IMR-90 (cell line): ENCODE measurements at regions not wholly inside any gene's neighbourhood (a gene's known extent, or its start where the extent isn't known, plus 50 kb on each side); places are given as distances from the start of the nearest gene placed in this dataset.

Source experiments
- ATAC-seq: fragments of 200-7000 bp; cut with Tn5 transposase; 2 replicates; pipeline ENCODE4 v1.9.1; 2020; ENCODE audit warnings: low read depth, mild to moderate bottlenecking, moderate library complexity
- BruUV-seq: library from RNA; stranded (reverse); fragments of 400-500 nt; replicated peaks from 2 replicates; lab custom pipeline; 2021; lab: Mats Ljungman, UMichigan
- CTCF ChIA-PET: fragments of 300-600 bp; formaldehyde crosslinking; extraction: SDS; loops from one replicate; lab custom pipeline; 2021; ENCODE audit warnings: antibody characterized with exemption; lab: Yijun Ruan, JAX
- POLR2A ChIA-PET: fragments of 300-600 bp; sonication (Branson Sonifier 250); formaldehyde crosslinking; loops from one replicate; lab custom pipeline; 2022; ENCODE audit warnings: antibody characterized with exemption; ENCODE audit not compliant: unreplicated experiment; lab: Charles Lee
- DNase-seq: peaks from one replicate; pipeline ENCODE4 v3.0.0; 2013
- H2AFZ ChIP-seq: replicated peaks from 2 replicates; pipeline ENCODE3; 2013; ENCODE audit warnings: low read length, mild to moderate bottlenecking; ENCODE audit not compliant: poor library complexity
- H2AK5ac ChIP-seq: 2 replicates; pipeline ENCODE4 v1.6.1; 2013; ENCODE audit warnings: low read depth, low read length, inconsistent platforms
- H2AK9ac ChIP-seq: replicated peaks from 2 replicates; pipeline ENCODE3; 2013; ENCODE audit warnings: mild to moderate bottlenecking, low read depth, low read length, moderate library complexity; ENCODE audit not compliant: poor library complexity
- H2BK120ac ChIP-seq: 2 replicates; pipeline ENCODE4 v1.6.1; 2013; ENCODE audit warnings: low read depth, low read length, inconsistent platforms
- H2BK15ac ChIP-seq: 3 replicates; pipeline ENCODE4 v1.6.1; 2013; ENCODE audit warnings: low read depth, low read length, inconsistent platforms
- H2BK20ac ChIP-seq: 2 replicates; pipeline ENCODE4 v1.6.1; 2013; ENCODE audit warnings: low read depth, mild to moderate bottlenecking, inconsistent platforms, low read length, moderate library complexity
- H2BK5ac ChIP-seq: 2 replicates; pipeline ENCODE4 v1.6.1; 2013; ENCODE audit warnings: mild to moderate bottlenecking, low read depth, low read length, inconsistent platforms; ENCODE audit not compliant: poor library complexity, severe bottlenecking
- H3K14ac ChIP-seq: replicated peaks from 2 replicates; pipeline ENCODE4 v1.6.1; 2013; ENCODE audit warnings: low read depth, low read length, inconsistent platforms
- H3K18ac ChIP-seq: 2 replicates; pipeline ENCODE4 v1.6.1; 2013; ENCODE audit warnings: low read depth, low read length, control low read depth
- H3K23ac ChIP-seq: 2 replicates; pipeline ENCODE4 v1.6.1; 2013; ENCODE audit warnings: low read depth, low read length, inconsistent platforms
- H3K27ac ChIP-seq: 2 replicates; pipeline ENCODE4 v1.5.1; 2013; ENCODE audit warnings: mild to moderate bottlenecking, control low read depth, low read length; ENCODE audit not compliant: insufficient read depth
- H3K27me3 ChIP-seq: 2 replicates; pipeline ENCODE4 v1.6.1; 2013; ENCODE audit warnings: low read length; ENCODE audit not compliant: control insufficient read depth, insufficient read depth
- H3K36me3 ChIP-seq: 2 replicates; pipeline ENCODE4 v1.6.1; 2013; ENCODE audit warnings: low read length, mixed read lengths; ENCODE audit not compliant: control insufficient read depth, insufficient read depth
- H3K4ac ChIP-seq: 2 replicates; pipeline ENCODE4 v1.6.1; 2013; ENCODE audit warnings: low read depth, low read length, inconsistent platforms
- H3K4me1 ChIP-seq: 2 replicates; pipeline ENCODE4 v1.6.1; 2013; ENCODE audit warnings: low read length, mixed read lengths; ENCODE audit not compliant: control insufficient read depth, insufficient read depth
- H3K4me2 ChIP-seq: 2 replicates; pipeline ENCODE4 v1.6.1; 2013; ENCODE audit warnings: low read depth, mild to moderate bottlenecking, control low read depth, low read length, moderate library complexity
- H3K4me3 ChIP-seq: 2 replicates; pipeline ENCODE4 v1.5.1; 2013; ENCODE audit warnings: low read depth, mild to moderate bottlenecking, control low read depth, low read length, moderate library complexity; ENCODE audit not compliant: insufficient read depth
- H3K56ac ChIP-seq: 2 replicates; pipeline ENCODE4 v1.6.1; 2013; ENCODE audit warnings: low read length, inconsistent platforms; ENCODE audit not compliant: insufficient read depth; ENCODE audit errors: extremely low read depth
- H3K79me1 ChIP-seq, 2 experiments: 2 replicates each; pipeline ENCODE4 v1.6.1; 2013; ENCODE audit warnings: low read length in 2 of 2, inconsistent platforms in 1 of 2, low read depth in 1 of 2
- H3K9ac ChIP-seq: 2 replicates; pipeline ENCODE4 v1.6.1; 2013; ENCODE audit warnings: low read depth, low read length, control low read depth
- H3K9me1 ChIP-seq: 2 replicates; pipeline ENCODE4 v1.6.1; 2013; ENCODE audit warnings: low read length, inconsistent platforms; ENCODE audit not compliant: insufficient read depth
- H3K9me3 ChIP-seq: 2 replicates; pipeline ENCODE4 v1.6.1; 2013; ENCODE audit warnings: low read length; ENCODE audit not compliant: control insufficient read depth, insufficient read depth
- H4K20me1 ChIP-seq: 2 replicates; pipeline ENCODE4 v1.6.1; 2013; ENCODE audit warnings: low read length, inconsistent platforms; ENCODE audit not compliant: insufficient read depth
- H4K5ac ChIP-seq: 2 replicates; pipeline ENCODE4 v1.6.1; 2013; ENCODE audit warnings: mild to moderate bottlenecking, low read depth, low read length, control low read depth
- H4K8ac ChIP-seq, 2 experiments: 2 replicates each; pipeline ENCODE4 v1.6.1; 2013; ENCODE audit warnings: low read depth in 2 of 2, low read length in 2 of 2, control low read depth in 1 of 2, inconsistent platforms in 1 of 2
- H4K91ac ChIP-seq: 2 replicates; pipeline ENCODE4 v1.6.1; 2013; ENCODE audit warnings: low read depth, low read length, inconsistent platforms; ENCODE audit not compliant: insufficient read depth
- BHLHE40 ChIP-seq: fragments of 150-350 bp; IDR thresholded peaks from 2 replicates; pipeline ENCODE4 v1.6.1; 2016; ENCODE audit warnings: mild to moderate bottlenecking, low read depth, low read length
- CEBPB ChIP-seq: IDR thresholded peaks from 2 replicates; pipeline ENCODE4 v1.6.1; 2012; ENCODE audit warnings: low read depth, low read length, improper control_type of control experiment
- CHD1 ChIP-seq: IDR thresholded peaks from 2 replicates; pipeline ENCODE4 v1.6.1; 2012; ENCODE audit warnings: low read depth, low read length, improper control_type of control experiment
- ELK1 ChIP-seq: fragments of 150-350 bp; IDR thresholded peaks from 2 replicates; pipeline ENCODE4 v1.6.1; 2016; ENCODE audit warnings: low read depth, mild to moderate bottlenecking, low read length, moderate library complexity, borderline replicate concordance
- FOS ChIP-seq: fragments of 150-350 bp; IDR thresholded peaks from 2 replicates; pipeline ENCODE4 v1.6.1; 2016; ENCODE audit warnings: low read depth, low read length
- MAFK ChIP-seq: IDR thresholded peaks from 2 replicates; pipeline ENCODE4 v1.6.1; 2012; ENCODE audit warnings: low read depth, low read length, improper control_type of control experiment
- MAZ ChIP-seq: IDR thresholded peaks from 2 replicates; pipeline ENCODE4 v1.6.1; 2012; ENCODE audit warnings: low read depth, mild to moderate bottlenecking, low read length, improper control_type of control experiment, moderate library complexity, borderline replicate concordance
- MXI1 ChIP-seq: IDR thresholded peaks from 2 replicates; pipeline ENCODE4 v1.6.1; 2012; ENCODE audit warnings: low read depth, mild to moderate bottlenecking, low read length, moderate library complexity, borderline replicate concordance
- NFE2L2 ChIP-seq: fragments of 150-350 bp; IDR thresholded peaks from 2 replicates; pipeline ENCODE4 v1.6.1; 2016; ENCODE audit warnings: low read depth, mild to moderate bottlenecking, low read length
- POLR2A ChIP-seq: IDR thresholded peaks from 2 replicates; pipeline ENCODE4 v1.6.1; 2012; ENCODE audit warnings: mild to moderate bottlenecking, low read depth, low read length
- RAD21 ChIP-seq: IDR thresholded peaks from 2 replicates; pipeline ENCODE4 v1.6.1; 2012; ENCODE audit warnings: low read length, improper control_type of control experiment
- RCOR1 ChIP-seq: IDR thresholded peaks from 2 replicates; pipeline ENCODE4 v1.6.1; 2012; ENCODE audit warnings: mild to moderate bottlenecking, low read length, improper control_type of control experiment; ENCODE audit not compliant: insufficient replicate concordance
- RFX5 ChIP-seq: IDR thresholded peaks from 2 replicates; pipeline ENCODE4 v1.8.0; 2012; ENCODE audit warnings: low read depth, mild to moderate bottlenecking, low read length, moderate library complexity
- SMC3 ChIP-seq: fragments of 150-350 bp; IDR thresholded peaks from 2 replicates; pipeline ENCODE4 v1.6.1; 2016; ENCODE audit warnings: low read depth, mild to moderate bottlenecking, antibody characterized with exemption, low read length, moderate library complexity
- USF2 ChIP-seq: fragments of 150-350 bp; IDR thresholded peaks from 2 replicates; pipeline ENCODE4 v1.6.1; 2017; ENCODE audit warnings: mild to moderate bottlenecking, antibody characterized with exemption, low read length, low read depth
- WGBS, 2 experiments: methylation state at CpG; one replicate each; pipeline versions ENCODE4 v1.1.5 to v1.1.7; 2013; ENCODE audit warnings: missing lambda C conversion rate in 2 of 2; ENCODE audit not compliant: insufficient read length in 1 of 2; ENCODE audit errors: extremely low coverage in 2 of 2; 5-methylcytosine and 5-hydroxymethylcytosine counted together
- dilution Hi-C: fragments of 300-500 bp; cut with HindIII; formaldehyde crosslinking; loops from one replicate; pipeline ENCODE4 v1.14.3; 2018; ENCODE audit warnings: low sequenced_read_pairs; ENCODE audit not compliant: unreplicated experiment
- in situ Hi-C: fragments of 300-500 bp; cut with MboI; formaldehyde crosslinking; loops from 3 replicates; pipeline ENCODE4 v1.14.3; 2019; ENCODE audit warnings: low sequenced_read_pairs, inconsistent platforms, mixed read lengths
- intact Hi-C: fragments of 100-400 bp; cut with micrococcal nuclease; formaldehyde crosslinking; loops from 2 replicates; pipeline ENCODE4 v1.10.0; 2022
- TF ChIP-seq, protein P1 (sequence below): conservative IDR thresholded peaks from 2 replicates; pipeline ENCODE4 v1.5.1; 2012; ENCODE audit warnings: mild to moderate bottlenecking, low read depth, low read length, improper control_type of control experiment

DNA sequence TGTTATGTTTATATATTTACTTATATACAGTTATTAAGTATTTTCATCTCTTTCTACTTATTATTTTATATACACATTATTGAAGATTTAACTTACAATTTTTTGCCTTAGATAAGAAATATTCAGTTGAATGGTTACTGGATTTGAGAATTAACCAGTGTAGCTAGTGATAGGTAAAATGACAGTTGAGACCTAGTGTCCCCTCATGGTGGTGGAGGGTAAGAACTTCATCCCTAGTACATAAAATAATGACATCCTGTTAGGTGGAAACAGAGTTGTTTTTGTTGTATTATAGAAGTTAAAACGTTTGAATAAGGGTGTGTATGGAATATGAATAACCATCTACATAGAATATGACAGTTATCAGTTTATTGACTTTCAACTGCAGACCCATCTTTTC is 1152.4 kb upstream of the ALCAM start:
- POLR2A ChIA-PET, result interaction anchor here (0.5 kb wide), 1 partner anchor 1412 kb away, joined by 3 read pairs; no protein-coding TSS in a partner anchor
- no peaks in the 10 kb centered on the region for H3K9me3 ChIP-seq
- BruUV-seq, result no TSS peak
- H2AK5ac ChIP-seq, result no peak overlapping the region
- no peak overlapping the region for H4K5ac ChIP-seq
- H3K36me3 ChIP-seq, result no peaks in the 10 kb centered on the region
- H3K23ac ChIP-seq, result no peak overlapping the region
- no peak for ATAC-seq
- no peak overlapping the region for H3K27ac ChIP-seq
- H3K56ac ChIP-seq, result no peak overlapping the region
- H3K4me2 ChIP-seq, result no peak overlapping the region
- no CpG with 5 or more reads among the region's 1 CpG for WGBS, 2 experiments
- H3K18ac ChIP-seq, result no peak overlapping the region
- H3K4me1 ChIP-seq, result no peaks in the 10 kb centered on the region
- no peak overlapping the region for H2BK5ac ChIP-seq
- no peak overlapping the region for H2BK120ac ChIP-seq
- H2AK9ac ChIP-seq, result no peak overlapping the region
- no peak overlapping the region for H3K9ac ChIP-seq
- in situ Hi-C loops (no loop called here), dilution Hi-C loops (no loop called here), intact Hi-C loops (no loop called here)
- H4K20me1 ChIP-seq, result no peaks in the 10 kb centered on the region
- H3K4me3 ChIP-seq, result no peak overlapping the region
- no peak overlapping the region for H3K14ac ChIP-seq
- TF ChIP-seq RAD21, result no peak
- TF ChIP-seq BHLHE40, result no peak
- TF ChIP-seq NFE2L2, result no peak
- TF ChIP-seq CEBPB, result no peak
- no peak for TF ChIP-seq SMC3
- TF ChIP-seq MAFK, result no peak
- no peak for TF ChIP-seq RFX5
- no peak for TF ChIP-seq POLR2A
- no peak for TF ChIP-seq MAZ
- no peak for TF ChIP-seq USF2
- TF ChIP-seq ELK1, result no peak
- TF ChIP-seq MXI1, result no peak
- no peak for TF ChIP-seq CHD1
- TF ChIP-seq FOS, result no peak
- TF ChIP-seq RCOR1, result no peak
- TF ChIP-seq, protein P1, sequence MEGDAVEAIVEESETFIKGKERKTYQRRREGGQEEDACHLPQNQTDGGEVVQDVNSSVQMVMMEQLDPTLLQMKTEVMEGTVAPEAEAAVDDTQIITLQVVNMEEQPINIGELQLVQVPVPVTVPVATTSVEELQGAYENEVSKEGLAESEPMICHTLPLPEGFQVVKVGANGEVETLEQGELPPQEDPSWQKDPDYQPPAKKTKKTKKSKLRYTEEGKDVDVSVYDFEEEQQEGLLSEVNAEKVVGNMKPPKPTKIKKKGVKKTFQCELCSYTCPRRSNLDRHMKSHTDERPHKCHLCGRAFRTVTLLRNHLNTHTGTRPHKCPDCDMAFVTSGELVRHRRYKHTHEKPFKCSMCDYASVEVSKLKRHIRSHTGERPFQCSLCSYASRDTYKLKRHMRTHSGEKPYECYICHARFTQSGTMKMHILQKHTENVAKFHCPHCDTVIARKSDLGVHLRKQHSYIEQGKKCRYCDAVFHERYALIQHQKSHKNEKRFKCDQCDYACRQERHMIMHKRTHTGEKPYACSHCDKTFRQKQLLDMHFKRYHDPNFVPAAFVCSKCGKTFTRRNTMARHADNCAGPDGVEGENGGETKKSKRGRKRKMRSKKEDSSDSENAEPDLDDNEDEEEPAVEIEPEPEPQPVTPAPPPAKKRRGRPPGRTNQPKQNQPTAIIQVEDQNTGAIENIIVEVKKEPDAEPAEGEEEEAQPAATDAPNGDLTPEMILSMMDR, result no peak
- no peaks in the 10 kb centered on the region for H3K79me1 ChIP-seq
- DNase-seq, result no peak
- H3K27me3 ChIP-seq, result no peaks in the 10 kb centered on the region
- no peak overlapping the region for H2BK15ac ChIP-seq
- H4K91ac ChIP-seq, result no peak overlapping the region
- no peak overlapping the region for H2AFZ ChIP-seq
- CTCF ChIA-PET, result no interaction called here
- H3K9me1 ChIP-seq, result no peaks in the 10 kb centered on the region
- H2BK20ac ChIP-seq, result no peak overlapping the region
- no peak overlapping the region for H3K4ac ChIP-seq
- H4K8ac ChIP-seq, result no peak overlapping the region
